HUES64 (cell line): ENCODE measurements at regions not wholly inside any gene's neighbourhood (a gene's known extent, or its start where the extent isn't known, plus 50 kb on each side); places are given as distances from the start of the nearest gene placed in this dataset.

Experiments
- H3K27ac ChIP-seq: 2 replicates; pipeline ENCODE4 v1.7.0; 2013; ENCODE audit warnings: low read depth, low read length, inconsistent platforms
- H3K27me3 ChIP-seq: 2 replicates; pipeline ENCODE4 v1.6.1; 2013; ENCODE audit warnings: mild to moderate bottlenecking, low read length; ENCODE audit not compliant: insufficient read depth
- H3K36me3 ChIP-seq: 2 replicates; pipeline ENCODE4 v1.6.1; 2013; ENCODE audit warnings: mild to moderate bottlenecking, low read length; ENCODE audit not compliant: insufficient read depth
- H3K4me1 ChIP-seq: 2 replicates; pipeline ENCODE4 v1.6.1; 2013; ENCODE audit warnings: mild to moderate bottlenecking, low read length, moderate library complexity; ENCODE audit not compliant: insufficient read depth
- H3K4me3 ChIP-seq: 2 replicates; pipeline ENCODE4 v1.5.1; 2013; ENCODE audit warnings: mild to moderate bottlenecking, low read length, moderate library complexity
- H3K9ac ChIP-seq: 2 replicates; pipeline ENCODE4 v1.6.1; 2013; ENCODE audit warnings: mild to moderate bottlenecking, low read depth, low read length
- H3K9me3 ChIP-seq: 2 replicates; pipeline ENCODE4 v1.6.1; 2013; ENCODE audit warnings: low read depth, low read length; ENCODE audit not compliant: insufficient read depth
- WGBS: fragments of 150-250, 120-280 bp; methylation state at CpG from one replicate; pipeline ENCODE4 v1.1.7; 2013; ENCODE audit warnings: missing lambda C conversion rate; 5-methylcytosine and 5-hydroxymethylcytosine counted together

DNA sequence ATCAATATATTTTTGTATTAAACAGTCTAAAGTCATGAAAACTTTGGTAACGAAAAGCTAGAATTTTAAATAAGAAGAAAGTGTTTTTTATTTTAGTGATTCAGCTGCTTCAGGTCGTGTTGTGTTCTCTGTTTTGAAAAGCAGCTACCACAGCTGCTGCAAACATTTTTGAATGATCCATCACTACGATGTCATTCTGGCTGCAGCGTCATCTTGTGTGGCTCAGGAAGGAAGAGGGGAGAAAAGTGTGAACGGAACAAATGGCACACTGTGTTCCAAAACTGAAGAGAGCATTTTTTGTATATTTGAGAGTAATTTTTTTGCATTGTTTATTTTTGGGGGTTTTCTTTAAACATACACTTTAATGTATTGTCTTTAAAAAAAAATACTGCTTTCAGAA, 323.0 kb upstream of the ADGRL2 start:
- 84% methylated on average over 5 of the region's 5 CpGs for WGBS
- Histone ChIP-seq H3K36me3 (no peaks in the 10 kb centered on the region), H3K9me3 (no peaks in the 10 kb centered on the region), H3K9ac (no peak overlapping the region), H3K27me3 (no peaks in the 10 kb centered on the region), H3K4me3 (no peak overlapping the region), H3K27ac (no peak overlapping the region), H3K4me1 (no peaks in the 10 kb centered on the region)

DNA sequence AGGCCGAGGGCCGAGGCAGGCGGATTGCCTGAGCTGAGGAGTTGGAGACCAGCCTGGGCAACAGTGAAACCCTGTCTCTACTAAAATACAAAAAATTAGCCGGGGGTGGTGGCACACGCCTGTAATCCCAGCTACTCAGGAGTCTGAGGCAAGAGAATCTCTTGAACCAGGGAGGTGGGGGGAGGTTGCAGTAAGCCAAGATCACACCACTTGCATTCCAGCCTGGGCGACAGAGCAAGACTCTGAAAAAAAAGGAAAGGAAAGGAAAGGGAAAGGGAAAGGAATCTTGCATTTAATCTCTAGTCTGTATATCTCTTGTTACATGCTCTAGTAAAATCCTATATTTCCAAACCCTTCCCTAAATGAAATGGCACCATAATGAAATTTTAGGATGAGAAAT, 328.3 kb upstream of the ADGRL2 start:
- no peak overlapping the region for H3K4me3 ChIP-seq
- 85% methylated on average over 6 of the region's 6 CpGs for WGBS
- no peaks in the 10 kb centered on the region for H3K27me3 ChIP-seq
- peaks cover 26% of the 10 kb centered on the region for H3K4me1 ChIP-seq
- H3K9ac ChIP-seq = no peak overlapping the region
- no peaks in the 10 kb centered on the region for H3K9me3 ChIP-seq
- H3K27ac ChIP-seq = no peak overlapping the region
- no peaks in the 10 kb centered on the region for H3K36me3 ChIP-seq

DNA sequence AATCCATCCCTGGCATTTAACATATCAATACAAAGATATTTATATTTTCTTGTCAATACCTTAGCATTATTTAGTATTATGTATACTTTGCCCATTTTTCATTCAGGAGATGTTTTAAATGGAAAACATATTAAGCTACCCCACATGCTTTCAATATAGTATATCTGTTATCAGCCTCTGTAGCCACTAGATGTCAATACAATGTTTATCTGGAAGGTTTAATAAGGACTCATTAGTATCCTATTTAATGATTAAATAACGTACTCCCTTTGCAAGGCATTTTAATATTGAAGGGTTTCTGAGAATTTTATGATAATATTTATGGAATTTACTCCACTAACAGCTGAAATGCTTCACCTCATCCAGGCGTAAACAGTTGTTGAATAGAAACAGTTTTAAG, 329.5 kb upstream of the ADGRL2 start:
- Histone ChIP-seq H3K36me3 (no peaks in the 10 kb centered on the region), H3K9ac (no peak overlapping the region), H3K9me3 (no peaks in the 10 kb centered on the region), H3K27ac (no peak overlapping the region), H3K4me1 (peaks cover 33% of the 10 kb centered on the region), H3K4me3 (no peak overlapping the region), H3K27me3 (no peaks in the 10 kb centered on the region)
- WGBS = 84% methylated on average over 1 of the region's 2 CpGs

DNA sequence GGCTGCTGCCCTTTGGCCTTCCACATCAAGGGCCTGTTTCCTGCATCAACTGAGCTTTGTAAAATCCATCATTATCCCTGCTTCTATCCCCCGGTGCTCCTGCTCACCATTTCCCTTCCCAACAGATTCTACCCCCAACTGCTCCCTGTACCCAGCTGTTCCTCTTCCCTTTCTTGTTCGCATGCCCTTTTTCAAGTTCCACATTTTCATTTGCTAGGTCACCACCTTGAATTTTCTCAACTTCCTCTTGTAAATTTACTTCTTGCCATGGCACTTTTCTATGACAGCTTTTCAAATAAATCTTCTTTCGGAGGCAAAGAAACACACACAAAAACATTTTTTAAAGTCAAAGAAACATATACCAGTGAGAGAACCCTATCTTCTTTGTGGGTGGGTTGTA, 330.5 kb upstream of the ADGRL2 start:
- no peaks in the 10 kb centered on the region for H3K36me3 ChIP-seq
- 79% methylated on average over 3 of the region's 3 CpGs for WGBS
- H3K9ac ChIP-seq = no peak overlapping the region
- no peak overlapping the region for H3K4me3 ChIP-seq
- H3K27me3 ChIP-seq = no peaks in the 10 kb centered on the region
- no peaks in the 10 kb centered on the region for H3K9me3 ChIP-seq
- peaks cover 33% of the 10 kb centered on the region for H3K4me1 ChIP-seq
- H3K27ac ChIP-seq = no peak overlapping the region

DNA sequence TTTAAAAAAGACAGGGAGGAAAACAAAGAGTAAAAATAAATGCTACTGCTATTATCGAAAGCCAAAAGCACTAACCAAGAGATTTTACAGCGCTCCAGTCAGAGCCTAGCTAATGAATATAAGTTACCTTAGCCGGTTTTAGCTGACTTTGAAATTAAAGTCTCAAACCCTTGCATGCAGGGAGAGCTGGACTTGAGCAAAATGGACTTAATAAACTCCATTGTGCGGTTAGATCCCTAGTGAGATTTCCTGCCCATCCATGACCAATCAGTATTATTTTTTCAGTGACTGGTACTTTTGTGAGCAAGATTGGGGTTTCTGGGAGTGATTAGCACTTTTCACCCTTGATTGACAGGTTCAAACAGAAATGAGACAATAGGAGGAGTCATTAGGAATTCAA, 333.4 kb upstream of the ADGRL2 start:
- H3K9ac ChIP-seq = no peak overlapping the region
- H3K27me3 ChIP-seq = no peaks in the 10 kb centered on the region
- 84% methylated on average over 4 of the region's 4 CpGs for WGBS
- H3K27ac ChIP-seq = no peak overlapping the region; the same call in 1 of the 2 replicates
- no peaks in the 10 kb centered on the region for H3K9me3 ChIP-seq
- H3K36me3 ChIP-seq = no peaks in the 10 kb centered on the region
- H3K4me3 ChIP-seq = no peak overlapping the region
- H3K4me1 ChIP-seq = peaks cover 50% of the 10 kb centered on the region

DNA sequence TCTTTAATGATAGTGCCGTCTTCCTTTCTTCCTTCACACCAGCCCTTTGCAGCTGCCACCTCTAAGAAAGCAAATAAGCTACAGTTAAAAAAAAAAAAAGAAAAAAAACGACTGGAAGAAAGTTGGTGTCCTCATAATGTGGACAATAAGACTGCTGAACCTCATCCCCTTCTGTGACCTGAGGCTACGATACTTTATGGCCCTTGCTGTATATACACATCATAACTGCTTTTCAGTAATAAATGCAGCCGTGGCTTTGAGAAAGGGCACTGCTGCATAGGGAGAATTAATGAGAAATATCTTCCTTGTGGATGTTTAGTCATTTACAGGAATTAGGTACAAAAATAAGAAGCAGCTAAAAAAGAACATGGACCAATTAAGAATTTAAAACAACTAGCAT, 333.8 kb upstream of the ADGRL2 start:
- Histone ChIP-seq H3K27me3 (no peaks in the 10 kb centered on the region), H3K9ac (no peak overlapping the region), H3K4me3 (no peak overlapping the region), H3K27ac (no peak overlapping the region; the same call in 1 of the 2 replicates), H3K9me3 (no peaks in the 10 kb centered on the region), H3K4me1 (peaks cover 50% of the 10 kb centered on the region), H3K36me3 (no peaks in the 10 kb centered on the region)
- WGBS = 89% methylated on average over 3 of the region's 4 CpGs

DNA sequence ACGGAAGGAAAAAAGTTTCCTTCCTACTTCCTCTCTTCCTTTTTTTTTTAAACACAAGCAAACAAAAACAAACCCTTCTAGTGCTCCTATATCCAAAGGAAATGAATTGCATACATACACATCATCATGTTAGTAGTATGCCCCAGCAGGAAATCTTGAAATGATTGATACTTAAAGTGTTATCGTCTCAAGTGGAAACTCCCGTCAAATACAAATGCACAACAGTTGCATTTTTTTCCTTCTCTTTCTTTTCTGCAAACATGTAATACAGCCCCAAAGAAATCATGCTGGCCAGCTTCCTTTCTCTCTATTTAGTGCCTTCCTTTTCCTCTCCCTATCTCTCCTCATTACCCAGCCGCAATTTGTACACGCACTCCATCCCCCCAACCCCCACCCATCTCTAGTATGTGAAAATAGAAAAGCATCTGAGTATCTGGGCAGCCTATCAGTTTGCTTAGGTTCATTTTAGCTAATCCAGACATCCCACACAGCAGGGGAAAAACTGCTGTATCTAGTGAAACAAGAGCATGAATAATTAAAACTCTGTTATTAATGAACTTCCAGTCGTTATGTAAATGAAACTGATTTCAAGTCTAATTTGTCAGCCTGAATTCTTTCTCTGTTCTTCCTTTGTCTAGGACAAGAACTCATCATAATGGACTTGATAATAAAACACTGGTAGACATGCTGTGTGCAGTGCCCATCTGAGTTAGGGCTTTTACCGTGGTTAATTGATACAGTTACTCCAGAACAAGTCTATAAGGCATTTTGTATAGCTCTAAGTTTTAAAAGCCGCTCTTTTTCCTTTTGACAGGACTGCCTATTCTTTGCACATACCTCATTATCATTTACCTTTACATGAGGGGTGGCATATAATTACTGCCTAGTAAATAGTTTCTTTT, 336.5 kb upstream of the ADGRL2 start:
- 88% methylated on average over 7 of the region's 8 CpGs for WGBS
- no peaks in the 10 kb centered on the region for H3K27me3 ChIP-seq
- no peak overlapping the region for H3K27ac ChIP-seq
- no peaks in the 10 kb centered on the region for H3K36me3 ChIP-seq
- H3K9ac ChIP-seq = no peak overlapping the region
- H3K9me3 ChIP-seq = no peaks in the 10 kb centered on the region
- peaks cover 33% of the 10 kb centered on the region for H3K4me1 ChIP-seq
- H3K4me3 ChIP-seq = no peak overlapping the region

DNA sequence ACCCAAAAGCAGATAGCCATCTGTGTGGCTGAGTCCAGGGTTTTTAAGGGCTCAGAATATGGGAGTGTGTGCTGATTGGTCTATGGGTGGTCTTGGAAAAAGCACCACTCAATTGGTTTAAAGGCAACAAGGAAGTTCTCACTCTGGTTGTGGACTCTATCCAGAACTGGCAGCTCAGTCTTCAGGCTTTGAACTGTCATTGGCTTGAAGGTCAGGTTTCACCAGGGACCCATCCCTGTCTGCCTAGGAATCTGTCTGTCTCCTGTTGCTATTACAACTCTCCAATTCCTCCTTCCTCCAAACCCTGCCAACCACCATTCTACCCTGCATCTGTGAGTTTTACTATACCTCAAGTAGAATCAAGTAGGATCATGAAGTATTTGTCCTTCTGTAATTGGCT, 341.7 kb upstream of the ADGRL2 start:
- H3K27ac ChIP-seq = no peak overlapping the region
- no peak overlapping the region for H3K9ac ChIP-seq
- no peaks in the 10 kb centered on the region for H3K9me3 ChIP-seq
- no peaks in the 10 kb centered on the region for H3K36me3 ChIP-seq
- H3K4me1 ChIP-seq = peaks cover 16% of the 10 kb centered on the region
- H3K27me3 ChIP-seq = no peaks in the 10 kb centered on the region
- H3K4me3 ChIP-seq = no peak overlapping the region

DNA sequence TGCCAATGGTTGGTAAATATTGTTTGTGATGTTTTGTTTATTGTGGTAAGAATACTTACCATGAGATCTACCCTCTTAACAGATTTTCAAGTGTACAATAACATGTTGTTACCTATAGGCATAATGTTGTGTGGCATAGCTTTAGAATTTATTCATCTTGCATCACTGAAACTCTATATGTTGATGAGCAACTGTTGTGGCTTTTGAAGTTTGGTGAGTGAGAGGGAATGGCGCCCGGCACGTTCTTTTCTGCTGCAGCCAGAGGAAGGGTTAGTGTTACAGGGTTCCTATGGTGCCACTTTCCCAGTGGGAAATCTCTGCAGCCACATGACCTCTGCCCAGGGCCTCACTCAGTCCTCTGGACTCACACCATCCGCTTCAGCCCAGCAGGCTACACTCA, 342.5 kb upstream of the ADGRL2 start:
- H3K36me3 ChIP-seq = no peaks in the 10 kb centered on the region
- H3K4me3 ChIP-seq = no peak overlapping the region
- no peaks in the 10 kb centered on the region for H3K27me3 ChIP-seq
- no peak overlapping the region for H3K27ac ChIP-seq
- H3K4me1 ChIP-seq = peaks cover 17% of the 10 kb centered on the region
- WGBS = 69% methylated on average over 4 of the region's 4 CpGs
- H3K9ac ChIP-seq = no peak overlapping the region
- no peaks in the 10 kb centered on the region for H3K9me3 ChIP-seq

DNA sequence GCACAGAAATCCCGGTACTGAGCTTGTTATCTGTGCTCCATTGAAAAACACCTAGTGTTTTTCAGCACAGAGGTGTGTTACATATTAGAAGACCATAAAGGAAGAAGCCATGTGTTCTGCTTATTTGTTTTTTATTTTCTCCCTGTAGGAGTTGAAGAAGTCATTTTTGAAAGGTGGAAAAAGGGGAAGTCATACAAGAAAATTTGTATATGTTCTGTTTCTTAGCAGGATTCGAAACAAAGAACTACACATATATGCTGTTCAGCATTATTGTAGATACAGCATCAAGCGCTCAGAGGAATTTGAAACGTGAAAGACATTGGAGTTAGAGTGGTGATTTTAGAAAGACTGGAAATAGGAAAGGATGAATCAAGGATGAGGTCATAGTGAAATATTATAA, 345.3 kb upstream of the ADGRL2 start:
- 93% methylated on average over 4 of the region's 4 CpGs for WGBS

DNA sequence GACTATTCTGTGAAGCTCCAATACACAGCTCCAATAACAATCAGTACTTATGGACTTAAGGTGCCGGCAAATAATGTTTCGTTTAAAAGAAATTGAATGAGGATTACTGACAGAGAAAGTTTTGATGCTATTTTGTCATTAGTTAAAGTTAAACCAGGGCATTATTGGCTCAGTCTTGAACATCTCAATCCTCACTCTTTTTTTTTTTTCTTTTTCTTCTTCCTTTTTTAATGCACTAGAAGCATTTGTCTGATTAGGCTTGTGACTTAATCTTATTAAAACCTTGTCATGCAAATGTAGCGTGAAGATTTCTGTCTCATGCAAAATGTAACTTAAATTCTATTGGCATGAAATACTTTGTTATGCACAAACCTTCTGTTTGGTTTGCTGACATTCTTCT, 346.8 kb upstream of the ADGRL2 start:
- H3K36me3 ChIP-seq = no peaks in the 10 kb centered on the region
- no peaks in the 10 kb centered on the region for H3K9me3 ChIP-seq
- no peak overlapping the region for H3K9ac ChIP-seq
- no peaks in the 10 kb centered on the region for H3K27me3 ChIP-seq
- H3K27ac ChIP-seq = peak overlapping the region; percentile 23; the same call in 1 of the 2 replicates
- peaks cover 26% of the 10 kb centered on the region for H3K4me1 ChIP-seq
- no peak overlapping the region for H3K4me3 ChIP-seq
- 91% methylated on average over 3 of the region's 3 CpGs for WGBS

More for the DNA sequence above, 345.3 kb upstream of the ADGRL2 start:
- Histone ChIP-seq H3K9me3 (no peaks in the 10 kb centered on the region), H3K27me3 (no peaks in the 10 kb centered on the region), H3K27ac (no peak overlapping the region), H3K9ac (no peak overlapping the region), H3K4me1 (peaks cover 26% of the 10 kb centered on the region), H3K36me3 (no peaks in the 10 kb centered on the region), H3K4me3 (no peak overlapping the region)

DNA sequence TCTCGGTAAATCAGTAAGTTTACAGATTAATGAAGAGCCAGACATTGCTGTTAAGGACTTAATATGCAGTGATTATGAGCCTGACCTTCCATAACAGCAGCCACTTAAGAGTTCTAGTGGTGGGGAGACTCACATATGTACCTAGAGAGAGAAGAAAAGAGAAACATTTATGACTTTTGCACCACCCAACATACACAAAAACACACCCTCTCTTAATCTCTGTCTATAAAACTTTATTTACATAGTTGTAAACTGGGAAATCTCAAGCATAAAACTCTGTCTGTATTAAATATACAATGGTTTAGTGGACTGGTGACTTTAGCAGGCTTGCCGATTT, 347.4 kb upstream of the ADGRL2 start:
- no peak overlapping the region for H3K27ac ChIP-seq
- H3K27me3 ChIP-seq = no peaks in the 10 kb centered on the region
- no peak overlapping the region for H3K4me3 ChIP-seq
- H3K4me1 ChIP-seq = peaks cover 26% of the 10 kb centered on the region
- H3K36me3 ChIP-seq = no peaks in the 10 kb centered on the region
- WGBS = 81% methylated on average over 2 of the region's 2 CpGs
- no peak overlapping the region for H3K9ac ChIP-seq
- H3K9me3 ChIP-seq = no peaks in the 10 kb centered on the region
